Trophoblast cell (in vitro differentiated cells and primary cell): ENCODE measurements at regions not wholly inside any gene's neighbourhood (a gene's known extent, or its start where the extent isn't known, plus 50 kb on each side); places are given as distances from the start of the nearest gene placed in this dataset.
"Not testable (repeated sequence)": the region's sequence is repeated elsewhere in the genome, so short reads cannot be mapped to it uniquely, and the experiment has no call there.

ENCODE experiments used
- DNase-seq, 2 donors: peaks; one replicate each; pipeline ENCODE4 v3.0.0-alpha.2; 2016
- H2AFZ ChIP-seq: 2 replicates; pipeline ENCODE4 v1.6.1; 2013; ENCODE audit warnings: low read length, moderate library complexity, mild to moderate bottlenecking; ENCODE audit not compliant: insufficient read depth, poor library complexity
- H2AK5ac ChIP-seq: 2 replicates; pipeline ENCODE4 v1.6.1; 2013; ENCODE audit warnings: mild to moderate bottlenecking, low read length
- H2BK120ac ChIP-seq: 2 replicates; pipeline ENCODE4 v1.6.1; 2013; ENCODE audit warnings: low read length, mild to moderate bottlenecking, moderate library complexity; ENCODE audit not compliant: insufficient read depth, poor library complexity
- H2BK12ac ChIP-seq: 2 replicates; pipeline ENCODE4 v1.6.1; 2013; ENCODE audit warnings: mild to moderate bottlenecking, low read length, moderate library complexity
- H2BK5ac ChIP-seq: 2 replicates; pipeline ENCODE4 v1.6.1; 2013; ENCODE audit warnings: low read length, low read depth, moderate library complexity, mild to moderate bottlenecking; ENCODE audit not compliant: poor library complexity
- H3K14ac ChIP-seq: 2 replicates; pipeline ENCODE4 v1.6.1; 2013; ENCODE audit warnings: mild to moderate bottlenecking, low read length
- H3K18ac ChIP-seq: 2 replicates; pipeline ENCODE4 v1.6.1; 2013; ENCODE audit warnings: mild to moderate bottlenecking, low read length
- H3K23ac ChIP-seq: 2 replicates; pipeline ENCODE4 v1.6.1; 2013; ENCODE audit warnings: low read length
- H3K27ac ChIP-seq: 2 replicates; pipeline ENCODE4 v1.5.1; 2013; ENCODE audit warnings: low read depth, mild to moderate bottlenecking, inconsistent platforms, low read length, moderate library complexity
- H3K27me3 ChIP-seq: 2 replicates; pipeline ENCODE4 v1.6.1; 2013; ENCODE audit warnings: inconsistent platforms, mild to moderate bottlenecking, low read length, moderate library complexity; ENCODE audit not compliant: insufficient read depth
- H3K36me3 ChIP-seq, 2 experiments: 1 replicate in 1 of 2; 2 replicates in 1 of 2; pipeline ENCODE4 v1.6.1; 2013; ENCODE audit warnings: low read length in 2 of 2, mild to moderate bottlenecking in 2 of 2, moderate library complexity in 1 of 2; ENCODE audit not compliant: insufficient read depth in 2 of 2, control insufficient read depth in 1 of 2
- H3K4ac ChIP-seq: 2 replicates; pipeline ENCODE4 v1.6.1; 2013; ENCODE audit warnings: low read depth, mild to moderate bottlenecking, low read length, moderate library complexity
- H3K4me1 ChIP-seq, 2 experiments: 1 replicate in 1 of 2; 2 replicates in 1 of 2; pipeline ENCODE4 v1.6.1; 2013; ENCODE audit warnings: low read length in 2 of 2, mild to moderate bottlenecking in 2 of 2, moderate library complexity in 1 of 2; ENCODE audit not compliant: insufficient read depth in 2 of 2, control insufficient read depth in 1 of 2
- H3K4me2 ChIP-seq: 2 replicates; pipeline ENCODE4 v1.6.1; 2013; ENCODE audit warnings: inconsistent platforms, mild to moderate bottlenecking, low read length, moderate library complexity
- H3K4me3 ChIP-seq: 2 replicates; pipeline ENCODE4 v1.5.1; 2013; ENCODE audit warnings: mild to moderate bottlenecking, low read depth, low read length, inconsistent platforms
- H3K79me1 ChIP-seq: one replicate; pipeline ENCODE4 v1.6.1; 2013; ENCODE audit warnings: low read length
- H3K79me2 ChIP-seq: 2 replicates; pipeline ENCODE4 v1.6.1; 2013; ENCODE audit warnings: low read length, mild to moderate bottlenecking; ENCODE audit not compliant: control insufficient read depth, insufficient read depth, poor library complexity
- H3K9ac ChIP-seq: 2 replicates; pipeline ENCODE4 v1.6.1; 2013; ENCODE audit warnings: mild to moderate bottlenecking, low read length
- H3K9me3 ChIP-seq: 2 replicates; pipeline ENCODE4 v1.6.1; 2013; ENCODE audit warnings: low read depth, mild to moderate bottlenecking, control low read depth, inconsistent platforms, low read length; ENCODE audit not compliant: insufficient read depth
- H4K12ac ChIP-seq: 2 replicates; pipeline ENCODE4 v1.6.1; 2013; ENCODE audit warnings: low read depth, mild to moderate bottlenecking, low read length, moderate library complexity
- H4K8ac ChIP-seq: 2 replicates; pipeline ENCODE4 v1.6.1; 2013; ENCODE audit warnings: low read depth, mild to moderate bottlenecking, low read length, moderate library complexity
- H4K91ac ChIP-seq: one replicate; pipeline ENCODE4 v1.6.1; 2013; ENCODE audit warnings: low read depth, mild to moderate bottlenecking, low read length, moderate library complexity
- WGBS: extraction: QIAGEN DNeasy Blood & Tissue Kit; methylation state at CpG from one replicate; pipeline ENCODE4 v1.1.7; 2013; ENCODE audit warnings: missing lambda C conversion rate; ENCODE audit not compliant: insufficient read length, insufficient coverage; ENCODE audit errors: extremely low coverage; 5-methylcytosine and 5-hydroxymethylcytosine counted together

DNA sequence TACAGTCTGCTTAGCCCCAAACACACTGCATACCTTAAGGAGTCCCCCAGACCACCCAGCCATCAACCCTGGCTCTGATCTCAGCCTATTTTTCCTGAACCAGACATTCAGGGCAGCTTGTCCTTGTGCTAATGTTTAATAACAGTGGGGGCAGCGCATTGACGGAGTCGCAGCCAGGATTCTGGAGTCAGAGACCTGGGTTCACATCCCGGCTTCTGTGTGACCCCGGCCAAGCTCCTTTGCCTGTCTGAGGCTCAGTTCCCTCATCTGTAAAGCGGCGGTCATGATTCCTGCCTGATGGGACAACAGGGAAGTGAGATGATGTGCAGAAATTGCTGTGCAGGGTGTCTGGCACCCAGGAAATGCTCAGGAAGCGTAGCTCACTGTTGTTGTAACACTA lies 63.1 kb downstream of the MATN1 start:
- no peak overlapping the region for H2BK5ac ChIP-seq
- no peak overlapping the region for H3K14ac ChIP-seq
- no peaks in the 10 kb centered on the region for H3K79me1 ChIP-seq
- no peaks in the 10 kb centered on the region for H3K4me1 ChIP-seq
- no peak overlapping the region for H3K4ac ChIP-seq
- H3K9me3 ChIP-seq: no peaks in the 10 kb centered on the region
- H3K23ac ChIP-seq: no peak overlapping the region
- H2BK120ac ChIP-seq: no peak overlapping the region
- no peak overlapping the region for H2AFZ ChIP-seq
- no peak for DNase-seq
- no peak overlapping the region for H2AK5ac ChIP-seq
- H4K8ac ChIP-seq: no peak overlapping the region
- H3K27me3 ChIP-seq: no peaks in the 10 kb centered on the region
- H3K4me3 ChIP-seq: no peak overlapping the region
- no peak overlapping the region for H3K9ac ChIP-seq
- H3K18ac ChIP-seq: no peak overlapping the region
- no peaks in the 10 kb centered on the region for H3K79me2 ChIP-seq
- no peak overlapping the region for H3K4me2 ChIP-seq
- no peaks in the 10 kb centered on the region for H3K36me3 ChIP-seq
- no peak overlapping the region for H4K91ac ChIP-seq
- H4K12ac ChIP-seq: no peak overlapping the region
- no peak overlapping the region for H2BK12ac ChIP-seq
- no CpG with 5 or more reads among the region's 8 CpGs for WGBS
- H3K27ac ChIP-seq: no peak overlapping the region

DNA sequence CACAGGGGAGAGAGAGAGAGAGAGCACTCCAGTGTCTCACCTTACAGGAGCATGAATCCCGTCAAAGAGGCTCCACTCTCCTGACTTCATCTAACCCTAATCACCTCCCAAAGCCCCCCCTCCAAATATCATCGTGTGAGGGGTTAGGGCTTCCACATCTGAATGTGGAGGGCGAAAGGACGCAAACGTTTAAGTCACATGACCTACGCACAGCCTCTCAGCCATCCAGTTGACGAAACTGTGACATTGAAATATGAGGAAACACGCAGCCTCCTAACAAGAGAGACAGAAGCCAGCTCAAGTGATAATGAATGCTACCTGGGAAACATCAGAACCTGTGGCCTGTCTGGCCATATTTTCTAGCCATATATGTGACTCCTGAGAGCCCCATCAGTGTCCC lies 63.7 kb downstream of the MATN1 start:
- Histone ChIP-seq H2BK120ac (no peak overlapping the region), H3K36me3 (no peaks in the 10 kb centered on the region), H4K91ac (no peak overlapping the region), H3K79me1 (no peaks in the 10 kb centered on the region), H3K23ac (no peak overlapping the region), H2AFZ (no peak overlapping the region), H3K27me3 (no peaks in the 10 kb centered on the region), H3K4me2 (no peak overlapping the region), H3K4me3 (no peak overlapping the region), H3K9ac (no peak overlapping the region), H3K79me2 (no peaks in the 10 kb centered on the region), H3K18ac (no peak overlapping the region), H3K4ac (no peak overlapping the region), H2AK5ac (no peak overlapping the region), H3K27ac (no peak overlapping the region), H3K14ac (no peak overlapping the region), H2BK12ac (no peak overlapping the region), H3K4me1 (no peaks in the 10 kb centered on the region), H2BK5ac (no peak overlapping the region), H4K8ac (no peak overlapping the region), H4K12ac (no peak overlapping the region), H3K9me3 (peaks cover 3% of the 10 kb centered on the region)
- DNase-seq: no peak
- WGBS: no CpG with 5 or more reads among the region's 8 CpGs

DNA sequence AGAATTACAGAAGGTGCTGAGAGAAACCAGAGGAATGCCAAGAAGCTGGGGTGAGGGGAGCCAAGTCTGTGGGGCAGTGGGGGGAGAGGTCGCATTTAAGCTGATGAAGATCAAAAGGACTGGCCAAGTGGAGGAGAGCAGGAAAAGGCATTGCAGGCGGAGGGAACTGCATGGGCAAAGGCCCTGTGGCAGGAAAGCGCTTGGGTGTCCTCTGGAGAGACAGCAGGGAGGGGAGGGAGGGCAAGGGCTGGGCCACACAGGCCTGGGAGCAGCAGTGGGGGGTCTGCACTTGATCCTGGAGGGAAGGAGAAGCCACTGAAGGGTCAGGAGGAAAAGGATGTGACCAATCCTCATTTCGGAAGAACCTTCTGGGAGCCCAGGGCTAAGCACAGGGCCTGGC lies 65.0 kb downstream of the MATN1 start:
- H3K27me3 ChIP-seq, H4K12ac ChIP-seq, H3K18ac ChIP-seq, H3K36me3 ChIP-seq, H2AK5ac ChIP-seq, DNase-seq, H2BK5ac ChIP-seq, H3K79me1 ChIP-seq, H3K4me2 ChIP-seq, H3K4ac ChIP-seq, H3K23ac ChIP-seq, H4K91ac ChIP-seq, H3K4me3 ChIP-seq, H3K4me1 ChIP-seq, H3K14ac ChIP-seq, H3K9ac ChIP-seq, H3K27ac ChIP-seq, H2BK120ac ChIP-seq, H3K9me3 ChIP-seq, H2BK12ac ChIP-seq, H3K79me2 ChIP-seq, H2AFZ ChIP-seq, H4K8ac ChIP-seq: not testable (repeated sequence)
- no CpG with 5 or more reads among the region's 4 CpGs for WGBS

DNA sequence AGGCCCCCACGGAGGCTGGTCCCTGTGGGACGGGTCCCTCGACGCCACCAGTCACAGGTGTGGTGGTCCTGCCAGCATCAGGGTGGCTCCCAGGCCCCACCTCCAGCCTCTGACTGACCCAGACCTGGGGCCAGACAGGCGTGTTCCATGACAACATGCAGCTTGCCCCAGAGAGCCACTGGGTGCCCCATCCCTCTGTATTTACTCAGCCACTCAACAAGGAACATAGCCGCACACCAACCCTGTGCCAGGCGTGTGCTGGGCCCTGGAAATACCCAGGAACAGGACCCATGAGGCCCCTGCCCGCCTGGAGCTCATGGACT lies 65.4 kb downstream of the MATN1 start:
- Histone ChIP-seq H3K79me2 (no peaks in the 10 kb centered on the region), H3K23ac (no peak overlapping the region), H3K79me1 (no peaks in the 10 kb centered on the region), H2BK12ac (no peak overlapping the region), H3K4me3 (no peak overlapping the region), H3K27ac (no peak overlapping the region), H4K12ac (no peak overlapping the region), H3K4me2 (no peak overlapping the region), H2AFZ (no peak overlapping the region), H2BK5ac (no peak overlapping the region), H3K4me1 (no peaks in the 10 kb centered on the region), H3K9ac (no peak overlapping the region), H3K27me3 (no peaks in the 10 kb centered on the region), H3K36me3 (no peaks in the 10 kb centered on the region), H2BK120ac (no peak overlapping the region), H3K4ac (no peak overlapping the region), H3K14ac (no peak overlapping the region), H4K8ac (no peak overlapping the region), H3K18ac (no peak overlapping the region), H4K91ac (no peak overlapping the region), H2AK5ac (no peak overlapping the region), H3K9me3 (peaks cover 3% of the 10 kb centered on the region)
- no peak for DNase-seq
- WGBS: no CpG with 5 or more reads among the region's 8 CpGs
